ENCODE measurements at regions not wholly inside any gene's neighbourhood (a gene's known extent, or its start where the extent isn't known, plus 50 kb on each side); places are given as distances from the start of the nearest gene placed in this dataset.

DNA sequence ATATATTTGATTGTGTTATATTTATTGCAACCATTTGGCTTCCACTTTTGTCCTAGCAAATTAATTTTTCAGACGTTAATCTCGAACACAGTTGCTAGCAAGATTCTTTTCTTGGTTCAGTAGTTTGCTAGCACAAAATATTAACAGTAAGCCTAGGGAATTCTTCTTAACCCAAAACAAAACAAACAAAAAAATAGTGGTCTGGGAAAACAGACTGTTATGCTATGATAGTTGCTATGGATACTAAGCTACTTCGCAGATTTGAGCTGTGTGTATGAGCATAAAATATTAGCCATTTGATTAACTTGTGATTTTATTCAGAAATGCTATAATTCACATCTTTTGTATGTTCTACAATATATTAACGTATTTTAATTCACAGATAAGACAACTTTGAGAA, 541.5 kb upstream of the NETO1 start:
- Mint-ChIP-seq H3K27me3 (ENCODE audit: unreplicated experiment) (no peaks in the 10 kb centered on the region), H3K4me1 (ENCODE audit: low read depth, unreplicated experiment) (no peaks in the 10 kb centered on the region), H3K4me3 (ENCODE audit: low read depth, unreplicated experiment) (no peak overlapping the region), H3K9me3 (ENCODE audit: low read depth, unreplicated experiment) (peaks cover 2% of the 10 kb centered on the region), H3K36me3 (ENCODE audit: insufficient read depth, unreplicated experiment) (no peaks in the 10 kb centered on the region), H3K27ac (ENCODE audit: unreplicated experiment) (no peak overlapping the region)
- TF ChIP-seq, protein P1, sequence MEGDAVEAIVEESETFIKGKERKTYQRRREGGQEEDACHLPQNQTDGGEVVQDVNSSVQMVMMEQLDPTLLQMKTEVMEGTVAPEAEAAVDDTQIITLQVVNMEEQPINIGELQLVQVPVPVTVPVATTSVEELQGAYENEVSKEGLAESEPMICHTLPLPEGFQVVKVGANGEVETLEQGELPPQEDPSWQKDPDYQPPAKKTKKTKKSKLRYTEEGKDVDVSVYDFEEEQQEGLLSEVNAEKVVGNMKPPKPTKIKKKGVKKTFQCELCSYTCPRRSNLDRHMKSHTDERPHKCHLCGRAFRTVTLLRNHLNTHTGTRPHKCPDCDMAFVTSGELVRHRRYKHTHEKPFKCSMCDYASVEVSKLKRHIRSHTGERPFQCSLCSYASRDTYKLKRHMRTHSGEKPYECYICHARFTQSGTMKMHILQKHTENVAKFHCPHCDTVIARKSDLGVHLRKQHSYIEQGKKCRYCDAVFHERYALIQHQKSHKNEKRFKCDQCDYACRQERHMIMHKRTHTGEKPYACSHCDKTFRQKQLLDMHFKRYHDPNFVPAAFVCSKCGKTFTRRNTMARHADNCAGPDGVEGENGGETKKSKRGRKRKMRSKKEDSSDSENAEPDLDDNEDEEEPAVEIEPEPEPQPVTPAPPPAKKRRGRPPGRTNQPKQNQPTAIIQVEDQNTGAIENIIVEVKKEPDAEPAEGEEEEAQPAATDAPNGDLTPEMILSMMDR (IDR thresholded peaks at IDR 0.05; ENCODE audit: unreplicated experiment), result no peak
- DNase-seq, result no peak
- CTCF ChIA-PET, result no interaction called here
- no TSS peak for BruUV-seq (replicated peaks)
- intact Hi-C loops (cut with micrococcal nuclease; ENCODE audit: unreplicated experiment), result no loop called here

DNA sequence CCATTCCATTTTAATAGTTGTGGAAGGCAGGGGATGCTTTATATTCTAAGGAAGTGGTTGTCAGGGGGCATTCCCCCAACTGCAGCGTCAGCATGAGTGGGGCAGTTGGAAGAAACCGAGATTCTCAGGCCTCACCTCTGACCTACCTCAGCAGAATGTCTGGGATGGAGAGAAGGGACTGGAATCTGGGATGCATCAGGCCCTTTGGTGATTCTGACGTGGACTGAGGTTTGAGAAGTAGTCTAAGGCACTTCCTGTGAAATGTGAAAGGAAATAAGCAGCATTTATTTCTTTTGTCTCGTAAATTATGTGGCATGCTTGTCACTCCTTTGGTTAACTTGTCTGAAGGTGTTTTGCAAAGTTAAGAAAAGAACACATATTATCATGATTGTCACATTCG, 540.7 kb upstream of the NETO1 start:
- no peaks in the 10 kb centered on the region for H3K4me1 Mint-ChIP-seq (ENCODE audit: low read depth, unreplicated experiment)
- intact Hi-C loops (cut with micrococcal nuclease; ENCODE audit: unreplicated experiment), result no loop called here
- no peaks in the 10 kb centered on the region for H3K27me3 Mint-ChIP-seq (ENCODE audit: unreplicated experiment)
- peaks cover 2% of the 10 kb centered on the region for H3K9me3 Mint-ChIP-seq (ENCODE audit: low read depth, unreplicated experiment)
- no TSS peak for BruUV-seq (replicated peaks)
- CTCF ChIA-PET, result no interaction called here
- no peak overlapping the region for H3K4me3 Mint-ChIP-seq (ENCODE audit: low read depth, unreplicated experiment)
- TF ChIP-seq, protein P1 (IDR thresholded peaks at IDR 0.05; ENCODE audit: unreplicated experiment), result no peak
- H3K36me3 Mint-ChIP-seq (ENCODE audit: insufficient read depth, unreplicated experiment), result no peaks in the 10 kb centered on the region
- no peak overlapping the region for H3K27ac Mint-ChIP-seq (ENCODE audit: unreplicated experiment)
- DNase-seq, result no peak

DNA sequence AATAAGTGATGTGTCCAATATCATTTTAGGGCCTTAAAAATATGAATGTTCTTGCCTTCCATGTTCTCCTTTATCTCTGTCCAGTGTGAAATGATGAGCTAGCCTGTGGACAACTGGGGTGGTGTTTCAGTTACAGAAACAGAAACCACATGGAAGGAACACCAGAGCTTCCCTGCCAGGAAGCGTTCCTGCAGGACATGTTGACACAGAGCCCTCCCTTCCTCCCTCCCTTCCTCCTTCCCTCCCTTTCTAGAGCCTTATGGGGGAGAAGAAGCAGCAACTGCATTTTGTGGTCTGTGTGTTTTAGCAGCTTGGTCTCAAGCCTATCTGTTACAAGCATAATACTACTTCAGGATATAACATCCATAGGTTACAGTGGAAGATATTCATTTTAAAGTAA, 539.7 kb upstream of the NETO1 start:
- Mint-ChIP-seq H3K4me3 (ENCODE audit: low read depth, unreplicated experiment) (no peak overlapping the region), H3K36me3 (ENCODE audit: insufficient read depth, unreplicated experiment) (no peaks in the 10 kb centered on the region), H3K4me1 (ENCODE audit: low read depth, unreplicated experiment) (no peaks in the 10 kb centered on the region), H3K9me3 (ENCODE audit: low read depth, unreplicated experiment) (peaks cover 2% of the 10 kb centered on the region), H3K27me3 (ENCODE audit: unreplicated experiment) (no peaks in the 10 kb centered on the region), H3K27ac (ENCODE audit: unreplicated experiment) (no peak overlapping the region)
- TF ChIP-seq, protein P1 (IDR thresholded peaks at IDR 0.05; ENCODE audit: unreplicated experiment), result no peak
- CTCF ChIA-PET, result interaction anchor here (1.1 kb wide), 1 partner anchor 20 kb away, joined by 3 read pairs; no protein-coding TSS in a partner anchor
- no TSS peak for BruUV-seq (replicated peaks)
- no peak for DNase-seq
- intact Hi-C loops (cut with micrococcal nuclease; ENCODE audit: unreplicated experiment), result no loop called here

DNA sequence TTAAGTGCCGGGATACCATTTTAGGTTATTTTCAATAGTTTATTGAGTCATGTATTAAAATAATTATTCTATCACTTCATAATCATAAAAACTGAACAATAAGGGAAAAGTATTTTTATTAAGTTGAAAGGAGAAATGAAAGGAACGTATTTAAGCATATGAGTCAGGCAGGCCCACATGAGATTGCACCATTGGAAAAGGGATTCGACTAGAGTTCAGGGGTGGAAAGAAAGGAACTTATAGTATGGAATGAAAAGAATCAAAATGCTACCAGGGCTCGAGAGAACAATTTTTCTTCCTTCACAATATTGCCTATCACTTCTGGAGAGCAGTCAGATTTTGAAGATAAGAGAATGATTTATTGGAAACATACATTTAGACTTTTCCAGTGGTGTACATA, 516.5 kb upstream of the NETO1 start:
- Mint-ChIP-seq H3K9me3 (ENCODE audit: low read depth, unreplicated experiment) (peaks cover 6% of the 10 kb centered on the region), H3K36me3 (ENCODE audit: insufficient read depth, unreplicated experiment) (no peaks in the 10 kb centered on the region), H3K4me1 (ENCODE audit: low read depth, unreplicated experiment) (no peaks in the 10 kb centered on the region), H3K27me3 (ENCODE audit: unreplicated experiment) (no peaks in the 10 kb centered on the region), H3K4me3 (ENCODE audit: low read depth, unreplicated experiment) (no peak overlapping the region), H3K27ac (ENCODE audit: unreplicated experiment) (no peak overlapping the region)
- TF ChIP-seq, protein P1 (IDR thresholded peaks at IDR 0.05; ENCODE audit: unreplicated experiment), result no peak
- intact Hi-C loops (cut with micrococcal nuclease; ENCODE audit: unreplicated experiment), result no loop called here
- DNase-seq, result no peak
- CTCF ChIA-PET, result no interaction called here
- no TSS peak for BruUV-seq (replicated peaks)

DNA sequence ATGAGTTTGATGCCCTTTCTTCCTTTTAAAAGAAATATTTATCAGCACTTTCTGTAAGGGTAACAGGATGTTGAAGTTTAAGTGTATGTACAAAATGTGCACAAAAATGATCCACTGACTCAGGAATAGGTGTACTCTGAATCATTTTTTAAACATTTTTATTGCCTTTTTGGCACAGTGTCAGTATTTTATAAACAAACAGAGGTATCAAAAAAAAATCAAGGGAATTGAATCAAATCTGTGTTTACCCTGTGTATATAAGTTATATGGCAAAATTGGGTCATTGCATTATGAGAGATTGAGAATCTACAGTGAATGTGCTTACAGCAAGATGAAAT, 513.9 kb upstream of the NETO1 start:
- Mint-ChIP-seq H3K9me3 (ENCODE audit: low read depth, unreplicated experiment) (peaks cover 6% of the 10 kb centered on the region), H3K27me3 (ENCODE audit: unreplicated experiment) (no peaks in the 10 kb centered on the region), H3K4me3 (ENCODE audit: low read depth, unreplicated experiment) (no peak overlapping the region), H3K36me3 (ENCODE audit: insufficient read depth, unreplicated experiment) (no peaks in the 10 kb centered on the region), H3K27ac (ENCODE audit: unreplicated experiment) (no peak overlapping the region), H3K4me1 (ENCODE audit: low read depth, unreplicated experiment) (no peaks in the 10 kb centered on the region)
- CTCF ChIA-PET, result no interaction called here
- TF ChIP-seq, protein P1 (IDR thresholded peaks at IDR 0.05; ENCODE audit: unreplicated experiment), result no peak
- intact Hi-C loops (cut with micrococcal nuclease; ENCODE audit: unreplicated experiment), result no loop called here
- no TSS peak for BruUV-seq (replicated peaks)
- no peak for DNase-seq

Measured in Calu3 (cell line).